OCI-LY7 (cell line): ENCODE measurements at regions not wholly inside any gene's neighbourhood (a gene's known extent, or its start where the extent isn't known, plus 50 kb on each side); places are given as distances from the start of the nearest gene placed in this dataset.

Experiments used
- CTCF ChIP-seq: fragments of 200-600 bp; sonication (generic); conservative IDR thresholded peaks from 2 replicates; pipeline ENCODE4 v1.5.1; 2014; ENCODE audit warnings: mild to moderate bottlenecking, antibody characterized with exemption, low read length, moderate library complexity, mixed read lengths
- EZH2phosphoT487 ChIP-seq: fragments of 200-600 bp; sonication (generic); IDR thresholded peaks from 2 replicates; pipeline ENCODE4 v1.6.1; 2018; ENCODE audit warnings: low read depth, borderline replicate concordance, mild to moderate bottlenecking, mixed run types, antibody characterized with exemption, low read length, moderate library complexity, mixed read lengths

DNA sequence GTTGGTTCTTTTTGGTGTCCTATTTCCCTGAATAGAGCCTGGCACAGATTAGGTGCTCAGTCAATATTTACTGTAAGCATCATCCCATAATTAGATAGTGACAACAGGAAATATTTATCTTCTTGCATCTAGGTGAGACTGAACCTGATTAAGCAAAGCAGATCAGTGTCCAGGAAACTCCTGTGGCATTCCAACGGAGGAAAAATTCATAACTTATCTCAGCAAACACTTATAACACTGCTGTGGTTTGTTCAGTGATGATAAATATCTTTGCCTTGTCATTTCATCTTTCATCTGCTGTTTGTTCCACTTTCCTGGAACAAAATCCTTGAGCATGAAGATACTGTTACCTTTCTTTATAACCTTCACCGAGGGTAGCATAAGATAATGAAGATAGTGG is 1160.3 kb upstream of the AUTS2 start:
- no peak for TF ChIP-seq CTCF
- no peak for TF ChIP-seq EZH2phosphoT487
